Islet of Langerhans (tissue), 1 donor: ENCODE measurements at regions not wholly inside any gene's neighbourhood (a gene's known extent, or its start where the extent isn't known, plus 50 kb on each side); places are given as distances from the start of the nearest gene placed in this dataset.
A peak's percentile ranks its signal among the peaks of the same experiment; 100 is the strongest.

Experiments
- FAIRE-seq: peaks from one replicate; lab custom pipeline; 2011; peaks lifted over from hg19 to GRCh38; lab: Jason Lieb, UNC

GRCh38 chr2:196399722-196400691 lies 228.6 kb upstream of the STK17B start:
- no peak for FAIRE-seq

- FAIRE-seq, result no peak
Observed at GRCh38 chr2:196403471-196403870, 232.1 kb upstream of the STK17B start.

DNA sequence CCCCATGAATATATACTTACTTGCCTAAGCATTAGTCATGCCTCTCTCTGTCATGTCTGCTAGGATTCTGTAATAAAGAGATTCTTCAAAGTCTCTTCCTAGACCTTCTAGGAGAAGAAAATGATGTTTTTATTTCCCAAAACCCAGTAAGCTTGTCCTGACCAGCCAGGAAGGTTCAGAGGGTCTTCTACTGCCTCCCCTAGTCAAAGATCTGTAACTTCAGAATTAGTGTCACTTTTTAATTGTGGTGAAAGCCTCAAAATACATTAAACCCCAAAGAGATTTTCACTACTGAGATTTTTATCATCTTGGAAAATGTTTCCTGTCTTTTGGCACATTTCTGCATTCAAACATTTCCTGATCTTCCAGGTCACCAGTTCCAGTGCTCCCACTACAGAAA lies 232.9 kb upstream of the STK17B start:
- no peak for FAIRE-seq

DNA sequence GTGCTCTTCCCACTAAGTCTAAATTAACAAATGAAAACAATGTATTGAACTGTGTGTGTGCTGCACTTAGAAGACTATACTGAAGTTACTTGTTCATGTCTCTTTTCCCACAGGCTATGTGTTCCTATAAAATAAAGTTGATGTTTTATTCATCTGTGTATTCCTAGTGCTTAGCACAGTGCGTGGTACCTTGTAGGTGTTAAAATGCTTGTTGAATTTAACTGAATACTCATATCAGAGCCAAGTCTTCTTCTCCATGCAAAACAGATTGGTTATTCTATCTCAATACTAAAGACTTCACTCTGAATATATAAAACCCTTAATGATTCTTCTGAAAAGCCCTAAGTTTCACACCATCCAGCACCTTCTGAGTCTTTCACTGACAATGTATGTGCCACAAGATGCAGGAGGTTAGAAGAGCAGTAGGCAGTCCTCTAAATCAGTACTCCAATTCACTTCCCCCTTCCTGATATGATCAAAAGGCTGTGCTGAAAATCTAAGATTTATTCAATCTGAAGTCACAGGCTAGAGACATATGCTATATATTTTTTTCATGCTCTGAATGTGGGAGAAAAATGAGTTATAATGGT lies 231.7 kb upstream of the CCDC150 start:
- FAIRE-seq, result no peak

- no peak for FAIRE-seq
Observed at GRCh38 chr2:196409376-196409775, 230.1 kb upstream of the CCDC150 start.

DNA sequence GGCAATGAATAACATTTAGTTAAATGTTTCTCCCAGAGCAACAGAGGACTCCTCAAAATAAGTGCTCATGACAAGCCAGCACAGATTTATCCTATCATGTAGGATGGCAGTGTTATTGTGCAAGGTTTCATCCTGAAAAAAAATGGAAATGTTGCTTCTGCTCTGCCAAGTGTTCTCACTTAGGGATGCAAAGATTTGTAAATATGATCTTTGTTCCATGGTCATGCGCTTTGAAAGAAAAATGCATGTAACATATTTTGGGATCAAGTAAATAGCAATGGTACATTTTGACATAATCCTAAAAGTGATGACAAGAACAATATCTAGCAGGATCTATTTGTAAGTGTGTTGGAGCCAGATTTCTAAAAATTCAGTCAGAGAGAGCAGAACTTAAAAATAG lies 229.5 kb upstream of the CCDC150 start:
- FAIRE-seq, result no peak

DNA sequence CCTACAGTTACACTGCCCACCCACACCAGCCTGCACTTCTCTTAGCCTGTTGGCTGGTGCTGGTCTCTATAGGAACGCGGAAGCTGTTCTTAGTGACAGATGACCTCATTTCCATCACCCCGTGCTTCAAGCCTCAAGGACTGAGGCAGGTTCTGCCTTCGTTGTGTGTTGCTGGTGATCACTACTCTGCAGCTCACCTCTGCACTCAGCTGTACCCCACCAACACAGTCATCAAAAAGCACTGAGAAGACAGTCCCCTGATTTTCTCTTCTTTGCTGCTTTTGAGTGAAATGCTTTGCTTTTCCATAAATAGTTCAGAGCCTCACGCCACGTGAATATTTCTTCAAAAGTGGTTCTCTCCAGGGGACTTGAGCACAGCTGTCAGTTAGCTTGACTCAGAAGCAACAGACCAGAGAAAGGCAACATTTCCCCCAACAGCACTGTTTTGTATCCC lies 225.7 kb upstream of the CCDC150 start:
- FAIRE-seq, result no peak

DNA sequence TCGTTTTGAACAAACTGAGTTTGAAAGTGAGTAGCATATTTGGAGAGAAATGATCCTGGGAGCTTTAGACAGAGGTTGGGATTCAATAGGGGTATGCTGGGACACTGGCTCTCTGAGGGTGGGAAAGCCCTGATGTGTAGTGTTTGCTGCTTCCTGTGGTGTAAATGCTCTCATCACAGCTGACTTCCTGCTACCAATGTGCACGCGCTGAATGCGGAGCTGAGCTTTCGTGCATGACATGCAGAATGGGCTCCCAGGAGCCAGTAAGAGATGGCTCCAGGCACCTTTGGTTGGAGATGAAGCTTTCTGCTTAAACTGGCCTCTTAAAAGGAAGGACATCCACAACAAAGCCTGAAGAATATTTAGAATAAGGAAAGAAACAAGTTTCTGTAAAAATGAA lies 224.1 kb upstream of the CCDC150 start:
- FAIRE-seq, result no peak

DNA sequence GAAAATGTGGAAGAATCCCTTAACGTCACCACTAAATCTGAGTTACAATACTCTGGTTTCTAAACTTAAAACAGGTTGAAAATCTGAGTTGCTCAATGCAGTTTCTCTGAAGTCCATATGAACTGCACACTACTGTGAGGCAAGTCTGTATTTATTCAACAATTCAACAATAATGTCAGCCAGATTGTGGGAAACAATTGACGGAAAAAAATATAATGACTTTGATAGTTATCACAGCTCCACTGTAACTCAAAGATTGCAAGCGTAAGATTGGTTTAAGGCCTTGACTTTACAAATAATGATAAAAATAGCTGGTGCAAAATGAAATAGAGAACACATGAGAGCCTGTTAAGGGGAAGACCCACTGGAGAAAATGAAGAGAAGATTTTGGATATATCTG lies 219.4 kb upstream of the CCDC150 start:
- no peak for FAIRE-seq

- FAIRE-seq, result no peak
Observed at GRCh38 chr2:196421880-196422279, 217.6 kb upstream of the CCDC150 start.

DNA sequence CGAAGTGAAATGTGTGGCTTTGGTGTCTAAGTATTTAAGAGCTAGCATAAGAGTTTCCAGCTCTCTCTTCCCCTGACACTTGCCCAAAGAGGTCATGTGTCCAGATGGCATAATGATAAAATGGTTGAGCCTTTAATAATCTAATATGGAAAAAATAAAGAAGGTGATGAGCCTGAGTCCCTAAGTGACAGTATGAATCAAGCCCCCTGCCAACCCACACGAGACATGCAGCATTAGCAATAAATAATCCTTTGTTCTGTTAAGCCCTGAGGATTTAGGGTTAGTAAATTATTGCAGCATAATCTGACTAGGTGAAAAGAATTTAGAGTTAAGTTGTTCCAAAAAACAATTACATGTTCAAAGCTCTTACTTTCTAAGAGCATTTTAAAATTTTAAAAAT lies 217.2 kb upstream of the CCDC150 start:
- no peak for FAIRE-seq

- no peak for FAIRE-seq
Observed at GRCh38 chr2:196426122-196426521, 213.4 kb upstream of the CCDC150 start.

DNA sequence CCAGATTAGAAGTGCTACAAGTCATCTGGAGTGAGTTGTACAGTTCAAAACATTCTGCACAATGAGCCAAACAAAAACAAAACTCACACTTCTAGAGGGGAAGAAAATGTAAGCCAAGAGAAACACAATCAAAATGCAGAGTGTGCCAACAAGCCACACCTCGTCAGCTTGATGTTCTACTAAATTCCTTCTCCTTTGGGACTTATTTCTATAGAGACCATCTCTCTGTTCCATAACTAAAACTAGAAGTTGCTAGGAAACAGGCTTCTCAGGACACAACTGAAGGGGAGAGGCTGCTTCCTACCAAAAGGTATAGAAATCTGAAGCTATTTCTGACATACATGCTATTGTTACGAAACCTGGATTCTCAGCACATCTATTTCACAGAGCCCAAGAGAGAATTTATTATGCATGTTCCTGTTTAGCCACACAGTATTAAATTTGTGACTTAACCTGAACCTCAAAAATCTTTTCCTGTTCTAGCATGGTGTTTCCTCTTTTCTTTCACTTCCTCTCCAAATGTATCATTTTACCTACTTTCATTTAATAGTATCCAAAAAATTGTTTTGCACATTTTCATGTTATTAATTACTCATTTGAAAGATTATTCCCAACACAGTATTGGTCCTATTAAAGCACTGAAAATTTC lies 211.4 kb upstream of the CCDC150 start:
- FAIRE-seq, result no peak

DNA sequence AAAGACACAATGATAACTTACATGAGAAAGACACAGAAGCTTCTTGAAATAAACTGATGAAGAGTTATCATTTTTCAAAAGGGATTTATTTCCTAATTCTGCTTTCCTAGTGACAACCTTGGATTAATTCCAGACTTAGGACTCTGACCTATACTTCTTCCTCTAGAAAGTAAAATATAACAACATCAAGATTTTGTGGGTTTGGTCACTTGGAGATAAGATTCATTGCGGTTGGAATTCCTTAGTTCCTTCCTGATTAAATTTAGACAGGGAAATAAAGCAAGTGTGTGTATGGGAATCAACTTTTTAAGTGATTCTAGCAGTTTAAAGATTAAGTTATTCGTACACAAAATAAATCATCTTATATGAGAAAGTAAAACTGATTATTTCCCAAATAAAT lies 208.4 kb upstream of the CCDC150 start:
- FAIRE-seq, result peak; percentile 5

DNA sequence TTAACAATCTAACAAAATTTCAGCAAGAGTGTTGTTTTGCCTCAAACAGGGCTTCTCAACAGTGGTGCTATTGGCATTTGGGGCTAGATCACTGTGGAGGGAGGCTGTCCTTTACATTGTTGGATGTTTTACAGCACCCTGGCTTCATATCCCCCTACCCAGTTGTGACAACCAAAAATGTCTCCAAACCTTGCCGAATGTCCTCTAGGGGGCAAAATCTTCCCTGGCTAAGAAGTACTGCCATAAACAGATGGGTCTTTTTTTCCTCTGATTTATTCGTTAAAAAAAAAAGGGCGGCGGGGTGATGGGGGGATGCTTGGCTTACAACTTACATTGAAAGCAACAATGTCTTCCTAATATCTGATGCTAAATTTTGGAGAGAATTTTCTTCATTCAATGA lies 207.6 kb upstream of the CCDC150 start:
- FAIRE-seq, result no peak

GRCh38 chr2:196433116-196433515 lies 206.4 kb upstream of the CCDC150 start:
- no peak for FAIRE-seq

DNA sequence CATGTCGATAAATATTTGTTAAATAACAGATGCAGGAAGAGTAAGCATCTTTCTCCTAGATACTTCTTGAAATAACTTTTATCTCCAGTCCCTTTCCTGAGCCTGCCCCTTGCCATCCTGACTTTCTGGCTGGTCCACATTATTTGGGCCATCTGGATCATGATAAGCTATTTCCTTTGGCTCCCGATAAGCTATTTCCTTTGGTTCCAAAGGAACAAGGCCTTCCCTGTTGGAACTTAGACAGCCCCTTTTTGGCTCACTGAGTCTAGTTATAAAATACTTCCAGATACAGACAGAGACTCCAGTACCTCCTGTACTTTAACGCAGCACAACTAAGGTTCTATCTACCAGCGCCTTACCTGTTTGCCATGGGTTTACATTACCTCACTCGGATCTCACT lies 205.3 kb upstream of the CCDC150 start:
- FAIRE-seq, result no peak

- peak; percentile 24 for FAIRE-seq
Observed at GRCh38 chr2:196435189-196435588, 204.3 kb upstream of the CCDC150 start.

DNA sequence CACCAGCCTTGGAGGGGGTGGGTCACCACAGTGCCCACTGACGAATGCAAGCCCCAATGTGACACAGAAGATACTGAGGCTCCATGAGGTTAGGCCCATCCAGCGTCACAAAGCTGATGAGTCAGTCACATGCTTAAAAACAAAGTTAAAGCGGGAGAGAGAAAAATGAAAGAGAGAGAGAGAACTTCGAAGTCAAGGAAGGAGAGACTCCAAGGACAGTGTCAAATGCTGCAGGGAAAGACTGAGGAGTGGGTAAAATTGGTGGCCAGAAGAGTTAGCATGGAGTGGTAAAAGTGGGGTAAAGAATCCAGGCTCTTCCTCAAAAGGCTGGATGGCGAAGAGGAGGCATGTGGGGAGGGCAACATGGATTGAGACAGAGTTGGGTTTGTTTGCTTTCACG lies 201.9 kb upstream of the CCDC150 start:
- no peak for FAIRE-seq

GRCh38 chr2:196439760-196440159 lies 199.8 kb upstream of the CCDC150 start:
- no peak for FAIRE-seq

- FAIRE-seq, result no peak
Observed at GRCh38 chr2:196440413-196440812, 199.1 kb upstream of the CCDC150 start.

GRCh38 chr2:196441527-196441926 lies 198.0 kb upstream of the CCDC150 start:
- no peak for FAIRE-seq

DNA sequence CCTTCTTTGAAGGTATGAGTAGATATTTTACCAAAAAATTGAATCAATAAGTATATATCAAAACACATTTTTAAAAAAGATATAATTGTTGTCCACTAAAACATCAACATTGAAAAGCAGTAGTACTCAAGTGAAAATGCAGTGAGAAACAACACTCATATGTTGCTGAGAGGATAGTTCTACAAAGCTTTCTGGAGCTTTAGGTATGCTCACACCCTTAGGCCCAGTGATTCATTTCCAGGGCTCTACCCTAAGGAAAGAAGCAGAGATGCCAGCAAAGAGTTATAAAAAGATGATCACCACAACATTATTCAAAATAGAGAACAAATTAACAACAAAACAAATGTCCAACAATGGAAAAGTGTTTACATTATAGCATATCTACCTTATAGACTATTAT lies 197.3 kb upstream of the CCDC150 start:
- FAIRE-seq, result no peak
